GM21529 (cell line): ENCODE measurements at regions not wholly inside any gene's neighbourhood (a gene's known extent, or its start where the extent isn't known, plus 50 kb on each side); places are given as distances from the start of the nearest gene placed in this dataset.

ENCODE experiments used
- ATAC-seq: cut with Tn5 transposase; IDR thresholded peaks from one replicate; pipeline ENCODE4 v1.9.1; 2021; ENCODE audit not compliant: unreplicated experiment

DNA sequence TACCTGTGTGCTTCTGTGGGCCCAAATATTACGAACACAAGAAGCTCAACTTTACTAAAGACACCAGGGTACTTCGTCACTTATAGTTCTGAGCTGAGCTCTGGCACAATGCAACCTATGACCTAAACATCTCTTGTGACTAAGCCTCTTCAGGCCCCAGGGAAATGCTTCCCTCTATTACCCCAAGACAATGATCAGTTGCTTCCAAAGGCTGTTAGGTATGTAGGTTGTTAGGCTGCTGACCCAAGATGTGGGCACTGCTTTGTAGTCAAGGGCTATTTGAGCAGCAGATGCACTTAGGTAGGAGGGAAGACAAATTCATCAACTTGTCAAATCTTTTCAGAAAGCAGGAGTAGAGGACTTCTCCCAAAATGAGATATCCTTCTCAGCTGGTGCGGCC lies 640.1 kb downstream of the EPHA4 start:
- ATAC-seq, result no peak

DNA sequence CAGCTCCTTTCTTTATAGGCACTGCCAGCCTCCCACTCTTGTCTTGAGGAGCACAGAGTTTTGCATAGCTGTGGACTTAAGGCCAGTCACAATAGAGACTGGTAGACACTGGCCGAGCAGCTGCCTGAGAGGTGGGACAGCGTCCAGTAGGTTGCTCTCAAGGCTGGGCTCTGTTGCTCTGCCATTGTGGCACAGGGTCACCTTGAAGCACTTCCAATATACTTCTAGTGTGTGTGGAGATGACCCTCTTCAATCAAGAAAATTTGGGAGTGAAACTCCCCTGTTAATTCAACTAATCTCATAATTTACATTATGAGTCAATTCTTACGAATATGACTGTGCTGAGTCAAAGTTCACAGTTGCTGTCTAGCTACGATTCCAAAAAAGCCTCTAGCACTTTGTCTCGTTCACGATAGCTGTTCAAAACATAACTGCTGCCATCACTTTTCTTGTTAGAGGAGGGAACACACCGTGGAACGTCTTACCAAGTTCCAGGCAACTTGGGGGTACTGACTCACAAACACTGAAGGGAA lies 636.2 kb downstream of the EPHA4 start:
- peak; percentile 75 for ATAC-seq

DNA sequence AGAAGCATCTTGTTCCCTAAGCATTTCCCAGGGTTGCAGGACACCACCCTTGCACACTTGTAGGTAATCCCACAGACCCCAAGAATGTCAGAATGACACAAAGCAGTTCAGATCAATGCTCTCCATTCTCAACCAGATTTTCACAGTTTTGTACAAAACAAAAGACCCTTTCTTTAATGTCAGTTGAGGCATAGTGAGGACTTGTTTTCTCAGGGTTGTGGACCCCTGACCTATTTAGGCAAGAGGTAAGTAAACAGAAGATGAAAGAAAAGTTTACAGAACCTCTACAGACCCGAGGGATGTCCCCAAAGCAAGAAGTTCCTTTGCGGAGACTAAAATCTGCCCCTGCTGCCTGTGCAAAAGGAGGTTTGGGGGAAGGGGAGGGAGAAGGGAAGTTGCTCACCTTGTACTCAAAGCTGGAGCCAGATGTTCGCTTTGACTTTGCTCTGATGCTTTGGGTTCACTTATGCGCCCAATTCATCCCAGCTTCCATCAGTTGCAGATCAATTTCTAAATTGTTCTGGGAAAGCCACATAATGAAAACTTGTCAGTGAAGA lies 635.4 kb downstream of the EPHA4 start:
- no peak for ATAC-seq

DNA sequence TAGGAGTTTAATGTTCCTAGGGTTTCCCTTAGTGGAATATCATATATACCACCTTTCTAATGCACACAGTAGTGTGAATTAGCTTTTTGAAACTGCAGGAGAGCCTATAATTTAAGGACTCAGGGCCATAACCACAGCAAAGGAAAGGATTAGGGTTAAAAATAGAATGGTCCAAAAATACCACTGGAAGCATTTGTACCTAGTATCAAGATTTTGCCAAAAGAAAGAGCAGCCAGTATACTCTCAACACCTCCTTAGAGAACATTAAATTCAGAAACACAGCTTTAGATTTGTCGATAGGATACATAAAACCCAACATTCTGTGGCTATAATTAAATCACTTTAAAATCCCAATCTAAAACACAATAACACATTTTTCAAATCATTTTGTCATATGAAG lies 634.9 kb downstream of the EPHA4 start:
- ATAC-seq, result no peak

DNA sequence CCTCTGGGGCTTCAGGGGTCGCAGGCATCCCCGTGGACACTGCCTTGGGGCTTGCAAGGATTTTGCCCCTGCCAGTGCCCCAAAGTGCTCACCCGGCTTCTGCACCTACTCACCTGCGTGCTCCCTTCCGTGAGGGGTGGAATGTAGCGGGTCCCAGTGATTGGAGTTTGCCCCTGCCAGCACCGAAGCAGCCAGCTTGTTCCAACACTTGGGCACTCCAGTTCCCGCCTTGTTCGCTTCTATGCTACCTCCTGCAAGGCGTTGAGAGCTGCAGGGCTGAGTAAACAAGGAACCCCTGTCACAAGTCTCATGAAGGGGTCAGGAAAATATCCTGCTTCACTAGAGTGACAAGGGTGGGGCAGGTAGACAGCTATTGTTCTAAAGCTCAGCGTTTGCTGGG lies 631.5 kb downstream of the EPHA4 start:
- ATAC-seq, result no peak

DNA sequence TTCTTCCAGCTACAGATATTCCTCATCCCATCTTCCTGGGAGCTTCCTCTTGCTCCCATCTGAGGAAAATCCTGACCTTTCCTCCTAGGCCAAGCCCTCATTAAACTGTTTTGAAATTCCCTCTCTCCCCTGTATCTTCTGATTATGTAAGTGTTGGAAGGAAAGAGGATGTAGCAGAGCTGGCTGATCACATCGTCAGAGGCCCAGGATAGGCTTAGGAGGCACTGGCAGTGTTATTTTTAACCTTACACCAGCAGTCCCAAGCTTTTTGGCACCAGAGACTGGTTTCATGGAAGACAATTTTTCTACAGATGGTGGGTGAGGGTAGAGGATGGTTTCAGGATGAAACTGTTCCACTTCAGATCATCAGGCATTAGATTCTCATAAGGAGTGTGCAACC lies 630.4 kb downstream of the EPHA4 start:
- no peak for ATAC-seq

DNA sequence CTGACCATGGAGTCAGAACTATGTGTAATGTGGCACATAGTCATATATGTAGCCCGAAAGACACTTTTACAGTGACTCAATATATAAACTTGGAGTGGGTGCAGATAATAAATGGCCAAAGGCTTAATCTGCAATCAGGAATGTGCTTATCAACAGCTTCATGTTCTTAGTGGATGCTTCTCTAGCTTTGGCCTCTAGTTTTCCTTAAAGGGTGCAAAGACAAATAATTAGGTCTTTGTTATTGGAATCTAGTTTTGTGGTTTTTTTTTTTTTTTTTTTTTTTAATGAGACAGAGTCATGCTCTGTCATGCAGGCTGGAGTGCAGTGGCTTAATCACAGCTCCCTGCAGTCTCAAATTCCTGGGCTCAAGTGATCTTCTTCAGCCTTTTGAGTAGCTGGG lies 625.6 kb downstream of the EPHA4 start:
- no peak for ATAC-seq

DNA sequence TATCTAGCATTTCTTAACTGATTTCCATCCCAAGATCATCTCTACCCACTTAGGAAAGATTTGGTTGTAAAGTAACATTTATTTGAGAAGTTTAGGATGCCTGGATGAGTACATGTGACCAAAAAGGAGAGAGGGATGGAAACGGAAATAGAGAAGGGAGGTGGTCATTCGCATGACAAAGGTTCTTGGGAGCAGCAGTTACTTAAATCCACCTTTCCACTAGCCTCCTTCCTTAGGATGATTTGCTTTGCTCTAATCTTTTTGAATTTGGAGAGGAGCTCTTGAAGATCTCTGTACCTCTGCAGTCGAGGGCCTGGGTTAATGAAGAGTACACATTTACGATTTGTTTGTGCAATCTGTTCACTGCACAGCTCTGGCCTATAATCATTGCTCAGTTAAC lies 623.5 kb downstream of the EPHA4 start:
- no peak for ATAC-seq

DNA sequence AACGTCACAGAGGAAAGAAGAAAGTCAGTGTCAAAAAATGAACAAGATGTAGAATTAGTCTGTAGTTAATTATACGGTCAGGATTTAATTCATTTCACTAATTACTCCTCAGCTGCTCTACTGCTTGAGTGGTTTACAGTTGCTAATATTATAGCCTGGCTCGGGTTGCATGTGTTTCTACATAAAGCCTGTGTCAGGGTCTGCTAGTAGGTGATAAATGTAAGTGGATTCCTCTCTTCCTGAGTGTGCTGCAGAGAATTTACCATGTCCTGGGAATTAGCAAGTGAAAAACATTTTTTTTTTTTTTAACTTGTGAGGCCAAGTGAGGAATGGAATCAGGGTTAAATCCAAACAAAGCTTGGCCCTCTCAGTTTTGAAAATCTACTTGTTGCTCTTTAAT lies 622.6 kb downstream of the EPHA4 start:
- ATAC-seq, result no peak

DNA sequence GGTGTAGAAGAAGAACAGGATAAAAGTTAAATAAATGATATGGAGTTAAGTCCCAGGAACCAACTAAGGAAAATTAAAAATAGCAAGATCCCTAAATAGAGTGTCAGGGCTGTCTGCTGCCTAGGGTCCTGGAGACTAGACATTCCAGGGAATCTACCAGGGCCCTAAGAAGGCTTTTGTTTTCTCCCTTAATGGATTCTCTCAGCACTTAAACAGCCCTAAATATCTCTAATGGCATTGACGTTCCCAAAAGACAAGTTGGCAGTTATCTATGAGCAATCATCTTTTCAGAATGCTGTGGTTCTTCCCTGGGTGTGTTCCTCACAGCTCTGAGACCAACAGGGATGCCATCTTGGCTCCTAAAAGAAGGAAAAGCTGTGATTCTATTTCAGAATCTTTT lies 616.3 kb downstream of the EPHA4 start:
- ATAC-seq, result no peak

DNA sequence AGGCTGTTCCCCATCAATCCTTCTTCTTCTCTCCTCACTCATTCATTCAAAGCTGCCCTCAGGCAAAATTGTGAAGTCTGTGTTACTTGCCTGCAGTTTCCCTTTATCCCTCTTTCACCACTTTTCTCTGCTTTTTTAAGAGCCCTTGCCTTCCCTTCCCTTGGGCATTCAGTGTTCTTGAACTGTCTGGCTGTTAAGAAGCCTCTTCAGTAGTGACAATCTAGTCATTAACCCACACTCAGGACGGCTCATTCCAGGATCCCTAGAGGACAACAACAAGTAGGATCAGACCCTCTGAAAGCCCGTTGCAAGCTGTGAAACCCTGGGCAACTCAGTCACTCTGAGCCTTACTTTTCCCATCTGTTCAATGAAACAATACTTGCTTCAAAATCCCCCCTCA lies 615.7 kb downstream of the EPHA4 start:
- no peak for ATAC-seq

DNA sequence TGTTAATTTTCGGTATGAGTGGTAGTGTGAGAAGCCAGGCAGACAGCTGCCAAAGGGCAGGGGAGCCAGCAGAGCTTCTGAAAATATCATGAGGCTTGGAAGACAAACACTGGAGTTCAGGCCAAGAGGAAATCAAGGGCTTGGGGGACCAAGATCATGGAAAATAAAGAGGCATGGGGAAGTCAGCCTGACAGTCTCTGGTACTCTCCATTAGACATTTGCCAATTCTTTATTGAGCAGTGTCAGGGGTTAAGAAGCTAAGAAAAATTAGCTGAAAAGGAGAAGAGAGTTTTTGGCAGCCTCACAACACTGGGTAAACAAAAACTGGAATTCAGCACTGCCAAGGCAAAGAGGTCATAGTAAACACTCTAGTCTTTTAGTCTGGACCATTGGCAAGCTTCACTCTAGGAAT lies 612.7 kb downstream of the EPHA4 start:
- ATAC-seq, result no peak

DNA sequence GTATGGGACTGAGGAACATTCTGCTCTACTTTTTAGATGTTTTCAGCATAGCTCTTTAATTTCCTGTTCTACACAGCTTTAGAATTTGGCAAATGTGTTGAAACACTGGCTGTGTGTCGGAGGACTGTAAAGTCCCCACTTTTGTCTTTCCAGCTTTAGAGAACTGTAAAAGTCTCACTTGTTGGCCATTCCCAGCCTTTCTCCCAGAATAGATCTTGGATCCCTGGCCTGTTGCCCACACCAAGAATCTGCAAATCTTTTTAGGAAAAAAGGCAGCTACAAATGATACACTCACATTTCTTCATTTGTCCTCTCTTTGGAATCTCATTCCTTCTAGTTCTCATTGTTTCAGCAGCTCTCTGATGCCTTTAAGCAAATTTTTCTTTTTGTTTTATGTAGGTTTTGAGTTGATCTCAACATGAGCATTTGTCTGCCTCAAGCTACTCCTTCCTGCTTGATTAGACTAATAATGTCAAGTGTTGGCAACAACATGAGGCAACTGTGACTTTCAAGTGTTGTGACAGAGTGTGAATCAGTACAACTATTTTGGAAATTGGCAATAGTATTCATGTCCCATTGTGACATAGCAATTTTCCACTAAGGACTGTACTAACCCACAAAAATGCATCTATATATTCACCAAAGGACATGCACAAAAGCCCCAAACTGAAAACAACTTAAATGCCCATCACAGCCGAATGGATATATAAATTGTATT lies 610.8 kb downstream of the EPHA4 start:
- no peak for ATAC-seq

DNA sequence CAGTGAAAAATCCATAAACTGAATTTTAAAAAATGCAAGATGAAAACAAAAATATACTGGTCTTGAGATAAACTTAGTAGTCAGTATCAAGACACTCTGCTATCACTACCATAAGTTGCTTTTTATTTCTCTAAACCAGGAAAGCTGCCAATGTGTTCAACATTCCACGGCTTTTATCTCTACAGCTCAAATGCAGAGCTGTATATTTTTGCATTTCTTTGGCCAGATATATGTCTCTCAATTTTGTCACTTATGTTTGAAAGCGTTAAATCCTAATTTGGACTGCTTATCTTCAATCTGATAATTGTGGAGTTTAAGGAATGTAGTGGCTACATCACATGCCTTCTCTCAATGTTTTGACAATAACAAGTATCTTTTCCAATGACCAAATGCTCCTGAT lies 609.5 kb downstream of the EPHA4 start:
- no peak for ATAC-seq

DNA sequence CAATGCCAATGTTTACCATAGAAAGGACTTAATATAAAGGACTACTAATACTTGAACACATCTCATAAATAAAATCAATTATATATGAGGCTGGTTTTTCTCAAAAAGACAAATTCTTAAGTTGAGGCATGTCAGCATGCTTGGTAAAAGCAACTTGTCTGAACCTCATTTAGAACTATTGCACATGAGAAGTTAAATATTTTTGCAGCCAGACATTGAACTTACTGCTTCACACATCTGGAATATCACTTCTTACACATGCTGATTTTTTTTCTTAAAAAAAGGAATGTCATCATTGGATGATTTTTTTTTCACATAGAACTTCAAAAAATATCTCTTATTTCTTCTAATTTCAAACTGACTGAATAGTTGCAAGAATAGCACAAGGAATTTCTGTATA lies 609.0 kb downstream of the EPHA4 start:
- no peak for ATAC-seq

DNA sequence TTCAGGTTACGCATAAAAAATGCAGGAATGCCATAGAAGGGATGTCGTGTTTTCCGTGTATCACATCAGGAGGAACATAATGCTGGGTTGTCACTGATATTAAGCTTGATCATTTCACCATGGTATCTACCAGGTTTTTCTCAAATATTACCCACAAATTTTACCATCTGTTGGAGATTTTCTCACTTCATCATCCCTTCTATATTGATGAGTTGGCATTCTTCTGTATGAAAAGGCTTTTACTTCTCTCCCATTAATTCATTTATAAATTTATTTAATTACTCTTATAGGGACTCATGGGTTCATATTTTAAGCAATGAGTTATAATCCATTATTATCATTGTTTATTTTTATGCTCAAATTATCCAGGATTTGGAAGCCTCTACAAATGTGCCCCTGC lies 608.2 kb downstream of the EPHA4 start:
- no peak for ATAC-seq

DNA sequence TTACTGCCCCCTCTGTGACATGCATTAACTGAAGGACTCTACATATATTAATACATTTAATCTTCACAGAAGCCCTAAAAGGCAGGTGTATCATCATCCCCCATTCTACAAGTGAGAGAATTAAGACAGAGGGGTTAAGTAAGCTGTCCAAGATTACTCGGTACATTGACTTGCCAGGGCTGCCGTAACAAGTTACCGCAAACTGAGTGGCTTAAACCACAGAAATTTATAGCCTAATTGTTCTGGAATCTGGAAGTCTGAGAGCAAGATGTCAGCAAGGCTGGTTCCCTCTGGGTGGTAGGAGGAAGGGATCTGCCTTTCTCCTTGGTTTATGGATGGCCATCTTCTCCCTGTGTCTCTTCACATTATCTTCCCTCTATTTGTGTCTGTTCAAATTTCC lies 605.5 kb downstream of the EPHA4 start:
- no peak for ATAC-seq

DNA sequence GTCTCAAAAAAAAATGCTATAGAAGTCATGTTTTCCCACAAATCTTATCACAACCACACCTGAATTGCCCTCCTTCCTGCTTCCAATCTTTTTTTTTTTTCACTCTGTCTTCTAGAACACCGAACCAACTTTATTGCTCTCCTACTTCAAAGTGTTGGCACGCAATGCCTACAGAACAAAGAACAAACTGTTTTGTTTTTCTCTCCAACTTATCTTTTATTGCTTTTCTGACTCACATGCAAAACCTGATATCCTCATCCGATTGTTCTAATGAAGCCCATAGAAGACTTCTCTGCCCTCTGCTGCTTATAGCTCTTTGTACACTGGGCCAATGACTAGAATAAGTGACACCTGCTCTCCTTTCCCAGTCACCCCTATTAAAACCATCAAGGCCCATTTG lies 602.8 kb downstream of the EPHA4 start:
- ATAC-seq, result no peak

DNA sequence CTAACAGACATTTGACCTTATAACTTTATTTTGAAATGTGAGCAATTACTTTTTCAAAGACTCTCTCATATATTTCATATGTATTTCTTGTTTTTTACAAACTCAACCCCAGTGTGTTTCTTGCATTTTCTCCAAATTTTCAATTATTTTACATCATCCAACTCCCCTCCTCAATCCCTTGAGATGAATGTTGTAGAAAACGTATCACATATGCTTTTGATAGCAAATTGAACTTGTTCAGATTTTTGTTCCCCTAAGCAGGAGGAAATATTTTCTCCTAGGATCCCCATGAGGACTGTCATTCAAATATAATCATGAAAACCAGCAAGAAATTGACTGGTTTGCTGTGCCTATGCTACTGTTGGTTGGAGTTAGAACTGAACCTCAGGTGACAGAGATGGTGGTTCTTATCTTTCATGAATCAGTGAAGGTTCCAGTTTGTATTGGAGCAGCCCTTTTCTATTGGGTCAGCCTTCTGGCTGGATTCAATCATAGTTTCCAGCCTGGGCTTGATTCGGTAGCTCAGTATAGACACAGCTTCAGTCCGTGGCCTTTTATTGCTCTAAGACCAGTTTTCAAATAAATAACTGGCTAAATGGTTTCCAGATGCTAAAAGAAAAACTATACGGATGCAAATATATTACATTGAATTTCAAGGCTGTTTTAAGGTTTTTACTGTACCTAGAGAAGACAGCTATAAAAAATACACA lies 591.0 kb downstream of the EPHA4 start:
- ATAC-seq, result no peak

DNA sequence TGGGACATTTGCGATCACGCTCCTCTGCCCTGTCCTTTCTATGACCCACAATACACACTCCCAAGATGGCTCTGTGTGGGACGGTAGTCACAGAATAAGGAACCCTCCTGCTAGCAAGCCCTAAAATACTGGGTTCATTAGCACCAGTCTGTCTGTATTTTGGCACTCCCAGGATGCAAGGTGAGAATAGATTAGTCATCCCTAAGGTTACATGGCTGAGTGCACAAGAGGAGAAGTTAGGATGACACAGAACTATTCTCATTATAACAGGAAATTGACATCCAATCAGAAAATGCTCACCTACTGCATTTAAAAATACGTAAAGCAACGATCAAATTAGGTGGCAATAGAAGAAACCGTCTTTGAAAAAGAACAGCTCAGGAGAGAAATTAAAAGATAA lies 590.2 kb downstream of the EPHA4 start:
- ATAC-seq, result no peak

DNA sequence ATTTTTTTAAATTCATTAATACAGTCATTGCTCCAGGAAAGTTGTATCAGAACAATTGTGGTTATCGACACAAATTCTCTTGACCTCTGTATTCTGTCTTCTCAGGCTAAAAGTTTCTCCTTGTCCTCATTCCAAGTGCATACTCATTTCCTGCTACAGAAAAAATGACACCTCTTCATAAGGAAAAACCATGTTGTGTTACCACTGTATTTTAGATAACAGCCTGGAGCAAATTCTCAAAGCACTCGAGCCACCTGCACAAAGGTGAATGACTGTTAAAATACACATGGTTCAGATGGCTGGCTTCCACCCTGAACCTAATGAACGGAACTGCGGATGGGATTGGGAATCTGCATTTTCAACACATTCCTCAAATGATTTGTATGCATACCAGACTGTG lies 586.5 kb downstream of the EPHA4 start:
- no peak for ATAC-seq

DNA sequence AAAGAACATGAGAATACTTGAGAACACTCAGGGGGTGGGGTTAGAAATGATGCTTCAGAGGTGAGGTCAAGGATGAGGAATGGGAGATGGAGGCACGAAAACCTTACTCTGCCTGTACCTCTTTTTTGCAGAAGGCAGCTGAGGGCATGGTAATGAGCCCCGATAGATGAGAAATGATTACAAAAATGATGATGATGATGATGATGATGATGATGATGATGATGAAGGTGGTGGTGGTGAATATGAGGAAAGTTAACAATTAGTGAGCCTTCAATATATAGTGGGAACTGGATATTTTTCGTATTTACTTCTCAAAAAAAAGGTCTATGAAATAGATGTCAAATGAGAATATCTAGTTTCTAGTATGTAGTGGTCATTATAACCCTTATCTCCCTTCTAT lies 584.3 kb downstream of the EPHA4 start:
- no peak for ATAC-seq
